HG02885 (cell line): ENCODE measurements at regions not wholly inside any gene's neighbourhood (a gene's known extent, or its start where the extent isn't known, plus 50 kb on each side); places are given as distances from the start of the nearest gene placed in this dataset.

Source experiments
- ATAC-seq: cut with Tn5 transposase; IDR thresholded peaks from one replicate; pipeline ENCODE4 v1.9.1; 2021; ENCODE audit warnings: mild to moderate bottlenecking; ENCODE audit not compliant: unreplicated experiment, poor library complexity

GRCh38 chr12:115213538-115214016 lies 529.6 kb upstream of the TBX3 start:
- ATAC-seq: no peak

GRCh38 chr12:115213118-115213517 lies 529.1 kb upstream of the TBX3 start:
- ATAC-seq: no peak

- no peak for ATAC-seq
These were observed 528.4 kb upstream of the TBX3 start for GRCh38 chr12:115212356-115212755.

- no peak for ATAC-seq
These were observed 526.7 kb upstream of the TBX3 start for GRCh38 chr12:115210533-115211252.

GRCh38 chr12:115209230-115209629 lies 525.3 kb upstream of the TBX3 start:
- no peak for ATAC-seq

- no peak for ATAC-seq
These were observed 524.1 kb upstream of the TBX3 start for GRCh38 chr12:115208098-115208497.

GRCh38 chr12:115207216-115207915 lies 523.4 kb upstream of the TBX3 start:
- no peak for ATAC-seq

- ATAC-seq: no peak
These were observed 522.8 kb upstream of the TBX3 start for GRCh38 chr12:115206801-115207200.

GRCh38 chr12:115205755-115206308 lies 521.9 kb upstream of the TBX3 start:
- ATAC-seq: no peak

- ATAC-seq: no peak
These were observed 521.2 kb upstream of the TBX3 start for GRCh38 chr12:115204957-115205754.

- ATAC-seq: no peak
These were observed 519.7 kb upstream of the TBX3 start for GRCh38 chr12:115203701-115204100.

- ATAC-seq: no peak
These were observed 518.0 kb upstream of the TBX3 start for GRCh38 chr12:115201966-115202365.

GRCh38 chr12:115199831-115200230 lies 515.9 kb upstream of the TBX3 start:
- ATAC-seq: no peak

- ATAC-seq: no peak
These were observed 510.9 kb upstream of the TBX3 start for GRCh38 chr12:115194857-115195256.

- ATAC-seq: no peak
These were observed 510.5 kb upstream of the TBX3 start for GRCh38 chr12:115194448-115194847.

- ATAC-seq: no peak
These were observed 507.4 kb upstream of the TBX3 start for GRCh38 chr12:115191342-115191741.

GRCh38 chr12:115190010-115190770 lies 506.2 kb upstream of the TBX3 start:
- ATAC-seq: no peak

GRCh38 chr12:115185506-115185905 lies 501.5 kb upstream of the TBX3 start:
- no peak for ATAC-seq

GRCh38 chr12:115183752-115184151 lies 499.8 kb upstream of the TBX3 start:
- no peak for ATAC-seq

- ATAC-seq: no peak
These were observed 493.9 kb upstream of the TBX3 start for GRCh38 chr12:115177899-115178298.
